ENCODE measurements at regions not wholly inside any gene's neighbourhood (a gene's known extent, or its start where the extent isn't known, plus 50 kb on each side); places are given as distances from the start of the nearest gene placed in this dataset.

- FAIRE-seq (no peak), DNase-seq (ENCODE audit: low read depth) (no peak)
- Histone ChIP-seq H3K4me1 (ENCODE audit: insufficient read depth, low read length) (no peaks in the 10 kb centered on the region), H3K27ac (ENCODE audit: low read depth, low read length) (no peak overlapping the region), H2AFZ (ENCODE audit: low read depth, low read length) (no peak overlapping the region), H3K4me2 (ENCODE audit: low read length) (no peak overlapping the region), H3K9me3 (ENCODE audit: insufficient read depth, low read depth, low read length) (no peaks in the 10 kb centered on the region), H3K4me3 (ENCODE audit: insufficient read depth, low read depth, low read length) (no peak overlapping the region), H3K27me3 (ENCODE audit: insufficient read depth, low read length) (no peaks in the 10 kb centered on the region), H3K9ac (ENCODE audit: low read length) (no peak overlapping the region), H3K36me3 (ENCODE audit: insufficient read depth, low read length) (no peaks in the 10 kb centered on the region), H4K20me1 (ENCODE audit: insufficient read depth, low read length) (no peaks in the 10 kb centered on the region), H3K79me2 (ENCODE audit: insufficient read depth, low read length) (no peaks in the 10 kb centered on the region)
- no peak for TF ChIP-seq EZH2 (IDR thresholded peaks at IDR 0.05; ENCODE audit: insufficient read depth, low read length)
- TF ChIP-seq, protein P1, sequence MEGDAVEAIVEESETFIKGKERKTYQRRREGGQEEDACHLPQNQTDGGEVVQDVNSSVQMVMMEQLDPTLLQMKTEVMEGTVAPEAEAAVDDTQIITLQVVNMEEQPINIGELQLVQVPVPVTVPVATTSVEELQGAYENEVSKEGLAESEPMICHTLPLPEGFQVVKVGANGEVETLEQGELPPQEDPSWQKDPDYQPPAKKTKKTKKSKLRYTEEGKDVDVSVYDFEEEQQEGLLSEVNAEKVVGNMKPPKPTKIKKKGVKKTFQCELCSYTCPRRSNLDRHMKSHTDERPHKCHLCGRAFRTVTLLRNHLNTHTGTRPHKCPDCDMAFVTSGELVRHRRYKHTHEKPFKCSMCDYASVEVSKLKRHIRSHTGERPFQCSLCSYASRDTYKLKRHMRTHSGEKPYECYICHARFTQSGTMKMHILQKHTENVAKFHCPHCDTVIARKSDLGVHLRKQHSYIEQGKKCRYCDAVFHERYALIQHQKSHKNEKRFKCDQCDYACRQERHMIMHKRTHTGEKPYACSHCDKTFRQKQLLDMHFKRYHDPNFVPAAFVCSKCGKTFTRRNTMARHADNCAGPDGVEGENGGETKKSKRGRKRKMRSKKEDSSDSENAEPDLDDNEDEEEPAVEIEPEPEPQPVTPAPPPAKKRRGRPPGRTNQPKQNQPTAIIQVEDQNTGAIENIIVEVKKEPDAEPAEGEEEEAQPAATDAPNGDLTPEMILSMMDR (IDR thresholded peaks at IDR 0.05; ENCODE audit: insufficient read depth, low read depth, low read length) = no peak
- Mint-ChIP-seq H3K27me3 (ENCODE audit: low read depth, unreplicated experiment) (no peaks in the 10 kb centered on the region), H3K27ac (ENCODE audit: unreplicated experiment) (no peak overlapping the region), H3K36me3 (ENCODE audit: low read depth, unreplicated experiment) (no peaks in the 10 kb centered on the region), H3K4me1 (ENCODE audit: low read depth, unreplicated experiment) (peaks cover 8% of the 10 kb centered on the region), H3K9me3 (ENCODE audit: unreplicated experiment) (no peaks in the 10 kb centered on the region), H3K4me3 (ENCODE audit: unreplicated experiment) (no peak overlapping the region)
Observed at GRCh38 chr15:35254062-35254461, 169.0 kb upstream of the NANOGP8 start.

- Mint-ChIP-seq H3K27ac (ENCODE audit: unreplicated experiment) (no peak overlapping the region), H3K4me3 (ENCODE audit: unreplicated experiment) (no peak overlapping the region), H3K36me3 (ENCODE audit: low read depth, unreplicated experiment) (no peaks in the 10 kb centered on the region), H3K4me1 (ENCODE audit: low read depth, unreplicated experiment) (peaks cover 8% of the 10 kb centered on the region), H3K9me3 (ENCODE audit: unreplicated experiment) (no peaks in the 10 kb centered on the region), H3K27me3 (ENCODE audit: low read depth, unreplicated experiment) (no peaks in the 10 kb centered on the region)
- H2AFZ ChIP-seq (ENCODE audit: low read depth, low read length) = no peak overlapping the region
- TF ChIP-seq EZH2 (IDR thresholded peaks at IDR 0.05; ENCODE audit: insufficient read depth, low read length) = no peak
- TF ChIP-seq, protein P1 (IDR thresholded peaks at IDR 0.05; ENCODE audit: insufficient read depth, low read depth, low read length) = no peak
- H3K4me1 ChIP-seq (ENCODE audit: insufficient read depth, low read length) = no peaks in the 10 kb centered on the region
- FAIRE-seq = no peak
- no peaks in the 10 kb centered on the region for H3K9me3 ChIP-seq (ENCODE audit: insufficient read depth, low read depth, low read length)
- no peaks in the 10 kb centered on the region for H3K27me3 ChIP-seq (ENCODE audit: insufficient read depth, low read length)
- no peak overlapping the region for H3K9ac ChIP-seq (ENCODE audit: low read length)
- no peak overlapping the region for H3K27ac ChIP-seq (ENCODE audit: low read depth, low read length)
- no peak overlapping the region for H3K4me2 ChIP-seq (ENCODE audit: low read length)
- H3K36me3 ChIP-seq (ENCODE audit: insufficient read depth, low read length) = no peaks in the 10 kb centered on the region
- H3K79me2 ChIP-seq (ENCODE audit: insufficient read depth, low read length) = no peaks in the 10 kb centered on the region
- DNase-seq (ENCODE audit: low read depth) = no peak
- H3K4me3 ChIP-seq (ENCODE audit: insufficient read depth, low read depth, low read length) = no peak overlapping the region
- H4K20me1 ChIP-seq (ENCODE audit: insufficient read depth, low read length) = no peaks in the 10 kb centered on the region
Observed at GRCh38 chr15:35252351-35252865, 167.3 kb upstream of the NANOGP8 start.

DNA sequence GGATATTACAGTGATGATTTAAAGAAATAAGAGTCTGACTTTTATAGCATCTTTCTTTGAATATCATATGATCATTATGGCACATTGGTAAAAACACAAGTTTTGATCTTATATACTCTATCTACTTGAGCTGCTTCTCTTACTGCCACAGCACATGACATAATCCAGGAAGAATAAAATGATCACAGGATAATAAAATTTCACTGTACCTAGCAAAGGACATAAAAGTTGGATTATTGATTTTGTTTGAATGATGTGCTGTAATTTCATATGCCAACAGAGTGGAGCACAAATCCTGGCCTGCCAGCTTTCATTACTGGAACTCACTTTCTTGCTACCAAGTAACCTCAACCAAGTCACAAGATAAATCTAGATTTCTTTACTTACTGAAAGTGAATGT lies 162.1 kb upstream of the NANOGP8 start:
- no peaks in the 10 kb centered on the region for H3K79me2 ChIP-seq (ENCODE audit: insufficient read depth, low read length)
- FAIRE-seq = no peak
- no peak overlapping the region for H3K27ac Mint-ChIP-seq (ENCODE audit: unreplicated experiment)
- no peaks in the 10 kb centered on the region for H3K36me3 ChIP-seq (ENCODE audit: insufficient read depth, low read length)
- H3K4me1 ChIP-seq (ENCODE audit: insufficient read depth, low read length) = no peaks in the 10 kb centered on the region
- no peak overlapping the region for H3K4me3 Mint-ChIP-seq (ENCODE audit: unreplicated experiment)
- no peaks in the 10 kb centered on the region for H3K27me3 ChIP-seq (ENCODE audit: insufficient read depth, low read length)
- H3K36me3 Mint-ChIP-seq (ENCODE audit: low read depth, unreplicated experiment) = no peaks in the 10 kb centered on the region
- H3K9me3 ChIP-seq (ENCODE audit: insufficient read depth, low read depth, low read length) = no peaks in the 10 kb centered on the region
- no peaks in the 10 kb centered on the region for H3K27me3 Mint-ChIP-seq (ENCODE audit: low read depth, unreplicated experiment)
- no peak overlapping the region for H2AFZ ChIP-seq (ENCODE audit: low read depth, low read length)
- no peak overlapping the region for H3K4me3 ChIP-seq (ENCODE audit: insufficient read depth, low read depth, low read length)
- H3K9ac ChIP-seq (ENCODE audit: low read length) = no peak overlapping the region
- TF ChIP-seq EZH2 (IDR thresholded peaks at IDR 0.05; ENCODE audit: insufficient read depth, low read length) = no peak
- TF ChIP-seq, protein P1 (IDR thresholded peaks at IDR 0.05; ENCODE audit: insufficient read depth, low read depth, low read length) = no peak
- H3K27ac ChIP-seq (ENCODE audit: low read depth, low read length) = no peak overlapping the region
- no peaks in the 10 kb centered on the region for H4K20me1 ChIP-seq (ENCODE audit: insufficient read depth, low read length)
- H3K9me3 Mint-ChIP-seq (ENCODE audit: unreplicated experiment) = no peaks in the 10 kb centered on the region
- no peak overlapping the region for H3K4me2 ChIP-seq (ENCODE audit: low read length)
- no peak for DNase-seq (ENCODE audit: low read depth)
- H3K4me1 Mint-ChIP-seq (ENCODE audit: low read depth, unreplicated experiment) = peaks cover 3% of the 10 kb centered on the region
